ENCODE measurements at regions not wholly inside any gene's neighbourhood (a gene's known extent, or its start where the extent isn't known, plus 50 kb on each side); places are given as distances from the start of the nearest gene placed in this dataset.

GRCh38 chr2:147543056-147543455 is 301.8 kb upstream of the ACVR2A start:
- TF ChIP-seq ZFX (IDR thresholded peaks at IDR 0.05) = no peak
- no peak for TF ChIP-seq CTCF (IDR thresholded peaks at IDR 0.05 in 2 of 3, conservative IDR thresholded peaks at IDR 0.05 in 1 of 3; ENCODE audit: borderline replicate concordance in 1 of 3, insufficient read depth in 1 of 3, low read depth in 2 of 3, low read length in 2 of 3)
- no peak for TF ChIP-seq POLR2A (IDR thresholded peaks at IDR 0.05; ENCODE audit: borderline replicate concordance, extremely low read depth, insufficient read depth, insufficient read length)
- no peak for TF ChIP-seq EGR1 (IDR thresholded peaks at IDR 0.05; ENCODE audit: low read depth)
- TF ChIP-seq JUND (IDR thresholded peaks at IDR 0.05) = no peak
- TF ChIP-seq EZH2phosphoT487 (IDR thresholded peaks at IDR 0.05; ENCODE audit: borderline replicate concordance) = no peak
- no peak for TF ChIP-seq ZNF274 (IDR thresholded peaks at IDR 0.05; ENCODE audit: low read depth, low read length)
- no peak for TF ChIP-seq SP1 (IDR thresholded peaks at IDR 0.05; ENCODE audit: low read depth)
- TF ChIP-seq POLR2AphosphoS5 (IDR thresholded peaks at IDR 0.05; ENCODE audit: low read depth, low read length) = no peak
- no peak for TF ChIP-seq RAD21 (IDR thresholded peaks at IDR 0.05; ENCODE audit: low read depth)
- TF ChIP-seq SIN3A (IDR thresholded peaks at IDR 0.05; ENCODE audit: low read depth) = no peak
- TF ChIP-seq, protein P1, sequence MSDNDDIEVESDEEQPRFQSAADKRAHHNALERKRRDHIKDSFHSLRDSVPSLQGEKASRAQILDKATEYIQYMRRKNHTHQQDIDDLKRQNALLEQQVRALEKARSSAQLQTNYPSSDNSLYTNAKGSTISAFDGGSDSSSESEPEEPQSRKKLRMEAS (IDR thresholded peaks at IDR 0.05) = no peak
